NCI-H69 (cell line): ENCODE measurements at regions not wholly inside any gene's neighbourhood (a gene's known extent, or its start where the extent isn't known, plus 50 kb on each side); places are given as distances from the start of the nearest gene placed in this dataset.

Source experiments
- DNase-seq: peaks from one replicate; lab custom pipeline; 2025; lab: John Stamatoyannopoulos, UW

GRCh38 chr9:24846248-24846912 is 300.7 kb upstream of the IZUMO3 start:
- no peak for DNase-seq

- no peak for DNase-seq
Measured at GRCh38 chr9:24844217-24844616, 298.5 kb upstream of the IZUMO3 start.

- no peak for DNase-seq
Measured at GRCh38 chr9:24841993-24842392, 296.3 kb upstream of the IZUMO3 start.

GRCh38 chr9:24832307-24832706 is 286.6 kb upstream of the IZUMO3 start:
- DNase-seq, result peak; percentile 52

GRCh38 chr9:24828687-24829086 is 283.0 kb upstream of the IZUMO3 start:
- no peak for DNase-seq

- DNase-seq, result no peak
Measured at GRCh38 chr9:24824607-24825006, 278.9 kb upstream of the IZUMO3 start.

GRCh38 chr9:24820196-24820595 is 274.5 kb upstream of the IZUMO3 start:
- no peak for DNase-seq

GRCh38 chr9:24817756-24818155 is 272.1 kb upstream of the IZUMO3 start:
- DNase-seq, result no peak

- DNase-seq, result peak; percentile 25
Measured at GRCh38 chr9:24816006-24816405, 270.3 kb upstream of the IZUMO3 start.

- peak; percentile 48 for DNase-seq
Measured at GRCh38 chr9:24801344-24801743, 255.6 kb upstream of the IZUMO3 start.

GRCh38 chr9:24793787-24794186 is 248.1 kb upstream of the IZUMO3 start:
- DNase-seq, result no peak

- DNase-seq, result no peak
Measured at GRCh38 chr9:24776226-24776625, 230.5 kb upstream of the IZUMO3 start.

- peak; percentile 23 for DNase-seq
Measured at GRCh38 chr9:24774199-24774598, 228.5 kb upstream of the IZUMO3 start.

GRCh38 chr9:24766081-24766480 is 220.4 kb upstream of the IZUMO3 start:
- no peak for DNase-seq

GRCh38 chr9:24765025-24765756 is 219.5 kb upstream of the IZUMO3 start:
- DNase-seq, result peak; percentile 10

GRCh38 chr9:24738421-24738961 is 192.8 kb upstream of the IZUMO3 start:
- no peak for DNase-seq

- DNase-seq, result no peak
Measured at GRCh38 chr9:24731754-24732153, 186.1 kb upstream of the IZUMO3 start.

GRCh38 chr9:24721621-24722020 is 175.9 kb upstream of the IZUMO3 start:
- DNase-seq, result no peak

- no peak for DNase-seq
Measured at GRCh38 chr9:24712206-24712605, 166.5 kb upstream of the IZUMO3 start.

GRCh38 chr9:24708814-24709213 is 163.1 kb upstream of the IZUMO3 start:
- peak; percentile 15 for DNase-seq

GRCh38 chr9:24698881-24699518 is 153.3 kb upstream of the IZUMO3 start:
- peak; percentile 49 for DNase-seq

GRCh38 chr9:24672336-24672735 is 126.6 kb upstream of the IZUMO3 start:
- no peak for DNase-seq

GRCh38 chr9:24657387-24657786 is 111.7 kb upstream of the IZUMO3 start:
- no peak for DNase-seq
